Thyroid gland (tissue), 4 donors: ENCODE measurements at regions not wholly inside any gene's neighbourhood (a gene's known extent, or its start where the extent isn't known, plus 50 kb on each side); places are given as distances from the start of the nearest gene placed in this dataset.

Experiments used
- DNase-seq, 2 donors: peaks; one replicate each; pipeline ENCODE4 v3.0.0-alpha.2; 2019
- H3K27ac ChIP-seq, 3 donors: fragments of 200-600 bp; sonication (generic); 1 replicate in 2 of 3; 2 replicates in 1 of 3; pipeline ENCODE4 v1.5.1; 2016 to 2019; ENCODE audit warnings: mild to moderate bottlenecking in 1 of 3, moderate library complexity in 1 of 3
- H3K27me3 ChIP-seq: fragments of 200-600 bp; sonication (generic); one replicate; pipeline ENCODE4 v1.5.1; 2019
- H3K36me3 ChIP-seq, 2 donors: fragments of 200-600 bp; sonication (generic); one replicate each; pipeline ENCODE4 v1.5.1; 2016 to 2019
- H3K4me1 ChIP-seq, 2 donors: fragments of 200-600 bp; sonication (generic); one replicate each; pipeline ENCODE4 v1.5.1; 2017 to 2019
- H3K4me3 ChIP-seq, 3 donors: fragments of 200-600 bp; sonication (generic); replicated peaks in 1 of 3; 1 replicate in 2 of 3; 2 replicates in 1 of 3; pipeline ENCODE4 v1.5.1; 2016; ENCODE audit warnings: mild to moderate bottlenecking in 1 of 3
- H3K9me3 ChIP-seq: fragments of 200-600 bp; sonication (generic); one replicate; pipeline ENCODE4 v1.5.1; 2017
- POLR2A ChIP-seq, 2 donors: fragments of 450-650 bp; IDR thresholded peaks; one replicate each; pipeline ENCODE4 v1.6.1; 2017; ENCODE audit warnings: antibody characterized with exemption in 2 of 2, mild to moderate bottlenecking in 2 of 2, moderate library complexity in 1 of 2
- WGBS, 2 donors: methylation state at CpG; one replicate each; pipeline ENCODE4 v1.1.5; 2017; 5-methylcytosine and 5-hydroxymethylcytosine counted together
- intact Hi-C: fragments of 100-400 bp; cut with DNase I; formaldehyde crosslinking; loops from one replicate; pipeline ENCODE4 v1.15.1; 2023
- TF ChIP-seq, protein P1 (sequence below), 6 experiments: fragments of 200-600 bp in 3 of 6; fragments of 450-650 bp in 3 of 6; sonication (generic) in 3 of 6; IDR thresholded peaks; one replicate each; pipeline ENCODE4 v1.5.1; 2016 to 2019; ENCODE audit warnings: antibody characterized with exemption in 6 of 6, mild to moderate bottlenecking in 2 of 6, inconsistent platforms in 1 of 6, moderate library complexity in 1 of 6

DNA sequence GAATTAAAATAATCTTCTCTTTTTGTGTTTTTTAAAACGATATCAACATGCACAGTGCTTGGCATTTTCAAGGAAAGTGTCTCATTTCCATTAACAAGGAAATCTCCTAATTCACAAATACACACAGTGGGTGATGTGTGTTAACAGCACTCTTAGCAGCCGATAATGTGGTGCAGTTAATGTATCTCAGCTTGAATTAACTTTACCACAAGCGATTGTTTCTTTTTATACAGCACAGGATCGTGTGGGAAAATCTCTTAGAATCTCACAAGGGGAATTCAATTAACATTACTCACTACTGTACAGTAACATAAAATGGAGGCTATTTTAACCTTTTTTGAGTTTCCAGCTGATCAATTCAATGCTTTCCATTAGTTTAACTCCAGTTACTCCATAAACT, 1841.9 kb downstream of the STIM2 start:
- Histone ChIP-seq H3K9me3 (no peaks in the 10 kb centered on the region), H3K4me1 (no peaks in the 10 kb centered on the region), H3K27me3 (no peaks in the 10 kb centered on the region), H3K4me3 (no peak overlapping the region), H3K27ac (no peak overlapping the region), H3K36me3 (no peaks in the 10 kb centered on the region)
- TF ChIP-seq, protein P1, sequence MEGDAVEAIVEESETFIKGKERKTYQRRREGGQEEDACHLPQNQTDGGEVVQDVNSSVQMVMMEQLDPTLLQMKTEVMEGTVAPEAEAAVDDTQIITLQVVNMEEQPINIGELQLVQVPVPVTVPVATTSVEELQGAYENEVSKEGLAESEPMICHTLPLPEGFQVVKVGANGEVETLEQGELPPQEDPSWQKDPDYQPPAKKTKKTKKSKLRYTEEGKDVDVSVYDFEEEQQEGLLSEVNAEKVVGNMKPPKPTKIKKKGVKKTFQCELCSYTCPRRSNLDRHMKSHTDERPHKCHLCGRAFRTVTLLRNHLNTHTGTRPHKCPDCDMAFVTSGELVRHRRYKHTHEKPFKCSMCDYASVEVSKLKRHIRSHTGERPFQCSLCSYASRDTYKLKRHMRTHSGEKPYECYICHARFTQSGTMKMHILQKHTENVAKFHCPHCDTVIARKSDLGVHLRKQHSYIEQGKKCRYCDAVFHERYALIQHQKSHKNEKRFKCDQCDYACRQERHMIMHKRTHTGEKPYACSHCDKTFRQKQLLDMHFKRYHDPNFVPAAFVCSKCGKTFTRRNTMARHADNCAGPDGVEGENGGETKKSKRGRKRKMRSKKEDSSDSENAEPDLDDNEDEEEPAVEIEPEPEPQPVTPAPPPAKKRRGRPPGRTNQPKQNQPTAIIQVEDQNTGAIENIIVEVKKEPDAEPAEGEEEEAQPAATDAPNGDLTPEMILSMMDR (IDR thresholded peaks at IDR 0.05) = no peak
- TF ChIP-seq POLR2A (IDR thresholded peaks at IDR 0.05) = no peak
- no peak for DNase-seq
- intact Hi-C loops = no loop called here
- 39 to 47% methylated on average over 4 of the region's 4 CpGs for WGBS, 2 donors

DNA sequence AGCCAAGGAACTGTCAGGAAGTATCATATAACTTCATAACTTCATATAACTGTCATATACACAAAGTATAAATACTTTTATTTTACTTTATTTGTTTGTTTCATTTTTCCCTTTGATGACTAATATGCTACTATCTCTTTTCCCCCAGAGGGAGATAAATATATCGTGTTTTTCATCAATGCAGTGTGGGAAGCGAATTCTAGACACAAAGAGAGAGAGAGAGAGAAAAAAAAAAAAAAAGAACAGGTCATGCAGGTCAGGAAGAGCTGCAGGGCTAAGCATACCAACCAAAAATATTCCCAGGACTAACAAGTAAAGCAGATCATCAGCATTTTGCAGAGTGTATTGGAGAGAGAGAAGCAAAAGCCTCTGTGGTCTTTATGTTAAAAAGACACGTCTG, 1849.2 kb downstream of the STIM2 start:
- Histone ChIP-seq H3K4me3 (no peak overlapping the region), H3K27me3 (no peaks in the 10 kb centered on the region), H3K4me1 (no peaks in the 10 kb centered on the region), H3K9me3 (no peaks in the 10 kb centered on the region), H3K36me3 (no peaks in the 10 kb centered on the region), H3K27ac (no peak overlapping the region)
- no peak for DNase-seq
- intact Hi-C loops = no loop called here
- 51 to 63% methylated on average over 3 of the region's 3 CpGs for WGBS, 2 donors
- no peak for TF ChIP-seq POLR2A (IDR thresholded peaks at IDR 0.05)
- TF ChIP-seq, protein P1 (IDR thresholded peaks at IDR 0.05) = no peak

DNA sequence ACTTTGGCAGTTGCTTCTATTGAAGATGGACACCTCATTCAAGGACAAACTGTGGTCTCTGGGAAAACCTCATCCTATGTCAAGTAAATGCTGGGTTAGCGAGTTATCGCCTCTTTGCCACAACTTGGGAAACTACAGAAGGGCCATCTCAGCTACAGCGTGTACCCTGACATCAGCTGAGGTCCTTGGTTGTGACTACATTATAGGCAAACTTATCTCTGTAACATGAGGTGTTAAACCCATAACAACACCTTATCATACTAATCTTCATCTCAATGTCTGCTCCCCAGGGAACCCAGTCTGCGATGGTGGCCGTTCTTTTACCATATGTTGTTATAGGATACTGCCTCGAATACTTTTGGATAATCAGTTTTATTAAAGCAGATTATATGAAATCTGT, 1862.7 kb downstream of the STIM2 start:
- Histone ChIP-seq H3K36me3 (no peaks in the 10 kb centered on the region), H3K4me1 (no peaks in the 10 kb centered on the region), H3K4me3 (no peak overlapping the region), H3K9me3 (no peaks in the 10 kb centered on the region), H3K27ac (no peak overlapping the region), H3K27me3 (no peaks in the 10 kb centered on the region)
- WGBS, 2 donors = 79 to 81% methylated on average over 6 of the region's 6 CpGs
- intact Hi-C loops = no loop called here
- no peak for DNase-seq
- TF ChIP-seq, protein P1 (IDR thresholded peaks at IDR 0.05) = no peak
- TF ChIP-seq POLR2A (IDR thresholded peaks at IDR 0.05) = no peak

DNA sequence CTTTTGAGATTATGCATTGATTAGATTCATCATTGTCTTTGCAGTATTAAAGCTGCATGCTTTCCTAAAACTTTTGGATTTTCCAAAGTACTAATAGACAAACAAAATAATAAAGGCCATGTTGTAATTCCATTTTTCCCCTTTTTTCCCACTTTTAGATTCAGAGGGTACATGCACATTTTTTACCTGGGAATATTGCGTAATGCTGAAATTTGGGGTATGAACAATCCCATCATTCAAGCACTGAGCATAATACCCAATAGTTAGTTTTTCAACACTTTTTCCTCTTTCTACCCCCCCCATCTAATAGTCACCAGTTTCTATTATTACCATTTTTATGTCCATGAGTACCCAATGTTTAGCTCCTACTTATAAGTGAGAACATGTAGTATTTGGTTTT, 1863.6 kb downstream of the STIM2 start:
- Histone ChIP-seq H3K27ac (no peak overlapping the region), H3K9me3 (no peaks in the 10 kb centered on the region), H3K4me1 (no peaks in the 10 kb centered on the region), H3K27me3 (no peaks in the 10 kb centered on the region), H3K36me3 (no peaks in the 10 kb centered on the region), H3K4me3 (no peak overlapping the region)
- 96 to 98% methylated on average over 1 of the region's 1 CpG for WGBS, 2 donors
- DNase-seq = no peak
- TF ChIP-seq POLR2A (IDR thresholded peaks at IDR 0.05) = no peak
- TF ChIP-seq, protein P1 (IDR thresholded peaks at IDR 0.05) = no peak
- intact Hi-C loops = no loop called here

DNA sequence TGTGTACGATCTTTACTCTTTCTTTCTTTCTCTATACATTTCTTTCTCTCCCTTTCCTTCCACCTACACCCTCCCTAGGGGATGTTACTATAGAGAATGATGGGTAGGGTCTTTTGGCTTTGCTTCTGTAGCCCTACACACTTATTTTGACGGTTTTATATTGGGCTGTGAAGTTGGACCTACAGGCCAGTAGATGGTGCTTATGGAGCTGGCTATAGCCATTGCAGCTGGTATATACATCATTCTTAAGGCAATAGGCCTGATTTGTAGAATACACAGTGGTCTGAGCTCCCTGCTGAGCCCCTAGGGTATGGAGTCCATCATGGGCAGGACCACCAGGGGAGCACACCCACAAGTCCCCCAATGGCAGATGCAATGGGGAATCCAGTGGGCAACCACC, 1869.7 kb downstream of the STIM2 start:
- Histone ChIP-seq H3K36me3 (no peaks in the 10 kb centered on the region), H3K9me3 (no peaks in the 10 kb centered on the region), H3K4me3 (no peak overlapping the region), H3K4me1 (no peaks in the 10 kb centered on the region), H3K27ac (no peak overlapping the region), H3K27me3 (no peaks in the 10 kb centered on the region)
- intact Hi-C loops = no loop called here
- no peak for DNase-seq
- WGBS, 2 donors = 30 to 61% methylated on average over 2 of the region's 2 CpGs
- TF ChIP-seq, protein P1 (IDR thresholded peaks at IDR 0.05) = no peak
- no peak for TF ChIP-seq POLR2A (IDR thresholded peaks at IDR 0.05)
